H1 (cell line): ENCODE measurements at regions not wholly inside any gene's neighbourhood (a gene's known extent, or its start where the extent isn't known, plus 50 kb on each side); places are given as distances from the start of the nearest gene placed in this dataset.

Source experiments
- CTCF ChIA-PET: fragments of 300-600 bp; sonication (Branson Sonifier 250); formaldehyde crosslinking; loops from one replicate; lab custom pipeline; 2021; ENCODE audit not compliant: partially characterized antibody; lab: Charles Lee
- POLR2A ChIA-PET: fragments of 300-600 bp; sonication (Branson Sonifier 250); formaldehyde crosslinking; loops from one replicate; lab custom pipeline; 2021; ENCODE audit warnings: inconsistent platforms; ENCODE audit not compliant: partially characterized antibody; lab: Charles Lee
- DNase-seq, 2 experiments: peaks; one replicate each; pipeline versions ENCODE4 v3.0.0 to v3.0.0-alpha.2; 2010 to 2022; ENCODE audit warnings: low spot score in 2 of 2, low read depth in 1 of 2, mixed read lengths in 1 of 2
- FAIRE-seq: peaks from 2 replicates; lab custom pipeline; 2011; peaks lifted over from hg19 to GRCh38; lab: Jason Lieb, UNC
- H2AFZ ChIP-seq: 2 replicates; pipeline ENCODE4 v1.8.1; 2012; ENCODE audit warnings: low read length, inconsistent platforms
- H2AK5ac ChIP-seq: 2 replicates; pipeline ENCODE4 v1.6.1; 2013; ENCODE audit warnings: low read depth, low read length
- H2BK120ac ChIP-seq: replicated peaks from 2 replicates; pipeline ENCODE3; 2013; ENCODE audit warnings: low read depth, low read length, inconsistent platforms
- H2BK12ac ChIP-seq: 2 replicates; pipeline ENCODE4 v1.6.1; 2013; ENCODE audit warnings: low read depth, low read length
- H2BK15ac ChIP-seq: 2 replicates; pipeline ENCODE4 v1.6.1; 2013; ENCODE audit warnings: low read length
- H2BK20ac ChIP-seq: 2 replicates; pipeline ENCODE4 v1.6.1; 2013; ENCODE audit warnings: low read length
- H2BK5ac ChIP-seq: 2 replicates; pipeline ENCODE4 v1.6.1; 2013; ENCODE audit warnings: low read depth, low read length
- H3K14ac ChIP-seq: 2 replicates; pipeline ENCODE4 v1.6.1; 2013; ENCODE audit warnings: inconsistent platforms; ENCODE audit not compliant: insufficient read length
- H3K18ac ChIP-seq: 2 replicates; pipeline ENCODE4 v1.6.1; 2013; ENCODE audit warnings: low read length; ENCODE audit errors: extremely low read depth
- H3K23ac ChIP-seq: 2 replicates; pipeline ENCODE4 v1.6.1; 2013; ENCODE audit warnings: inconsistent platforms; ENCODE audit not compliant: insufficient read length
- H3K23me2 ChIP-seq: 2 replicates; pipeline ENCODE4 v1.6.1; 2013; ENCODE audit warnings: low read depth, low read length
- H3K27ac ChIP-seq: 2 replicates; pipeline ENCODE4 v1.6.1; 2011; ENCODE audit warnings: low read depth, low read length, inconsistent platforms
- H3K27me3 ChIP-seq, 4 experiments: replicated peaks in 1 of 4; 1 replicate in 1 of 4; 2 replicates in 3 of 4; pipeline versions ENCODE4 v1.6.1 to v1.8.1; 2011 to 2013; ENCODE audit warnings: low read length in 3 of 4, mild to moderate bottlenecking in 3 of 4, inconsistent platforms in 2 of 4, mixed read lengths in 2 of 4, moderate library complexity in 1 of 4; ENCODE audit not compliant: control insufficient read depth in 3 of 4, insufficient read depth in 3 of 4; ENCODE audit errors: extremely low read depth in 1 of 4
- H3K36me3 ChIP-seq, 4 experiments: 2 replicates each; pipeline versions ENCODE4 v1.6.1 to v1.8.1; 2011 to 2013; ENCODE audit warnings: mild to moderate bottlenecking in 4 of 4, low read length in 3 of 4, moderate library complexity in 2 of 4, control low read depth in 1 of 4, inconsistent platforms in 1 of 4; ENCODE audit not compliant: insufficient read depth in 4 of 4, control insufficient read depth in 2 of 4
- H3K4ac ChIP-seq: replicated peaks from 2 replicates; pipeline ENCODE3; 2013; ENCODE audit warnings: low read length, low read depth, mixed read lengths, inconsistent platforms; ENCODE audit not compliant: insufficient read length
- H3K4me1 ChIP-seq, 4 experiments: replicated peaks in 1 of 4; 1 replicate in 1 of 4; 2 replicates in 3 of 4; pipeline versions ENCODE4 v1.6.1 to v1.8.1; 2011 to 2013; ENCODE audit warnings: low read length in 3 of 4, inconsistent platforms in 2 of 4, mixed read lengths in 1 of 4; ENCODE audit not compliant: insufficient read depth in 4 of 4, control insufficient read depth in 3 of 4
- H3K4me2 ChIP-seq, 2 experiments: 2 replicates each; pipeline versions ENCODE4 v1.6.1 to v1.8.1; 2011 to 2013; ENCODE audit warnings: low read depth in 2 of 2, low read length in 2 of 2, control low read depth in 1 of 2, inconsistent platforms in 1 of 2, mild to moderate bottlenecking in 1 of 2; ENCODE audit not compliant: insufficient read depth in 1 of 2
- H3K4me3 ChIP-seq, 4 experiments: fragments of 200-600, 300-600 bp in 1 of 4; sonication (generic), shearing (Covaris generic), sonication (Bioruptor Twin) in 1 of 4; 2 replicates each; pipeline versions ENCODE4 v1.5.1 to v1.8.1; 2011 to 2016; ENCODE audit warnings: low read length in 4 of 4, low read depth in 3 of 4, control low read depth in 2 of 4, inconsistent platforms in 2 of 4, mild to moderate bottlenecking in 2 of 4, mixed read lengths in 1 of 4, moderate library complexity in 1 of 4; ENCODE audit not compliant: insufficient read depth in 2 of 4; ENCODE audit errors: extremely low read depth in 1 of 4
- H3K56ac ChIP-seq: replicated peaks from 2 replicates; pipeline ENCODE3; 2013; ENCODE audit warnings: low read depth, mild to moderate bottlenecking, mixed read lengths, low read length, inconsistent platforms; ENCODE audit not compliant: insufficient read length
- H3K79me1 ChIP-seq: 2 replicates; pipeline ENCODE4 v1.6.1; 2013; ENCODE audit warnings: low read depth, low read length, control low read depth
- H3K79me2 ChIP-seq, 2 experiments: 2 replicates each; pipeline versions ENCODE4 v1.6.1 to v1.8.1; 2012 to 2013; ENCODE audit warnings: low read length in 2 of 2, mild to moderate bottlenecking in 2 of 2, inconsistent platforms in 1 of 2; ENCODE audit not compliant: insufficient read depth in 2 of 2, control insufficient read depth in 1 of 2
- H3K9ac ChIP-seq, 4 experiments: replicated peaks in 1 of 4; 1 replicate in 1 of 4; 2 replicates in 3 of 4; pipeline versions ENCODE4 v1.6.1 to v1.8.1; 2011 to 2013; ENCODE audit warnings: low read depth in 3 of 4, low read length in 3 of 4, control low read depth in 2 of 4, mild to moderate bottlenecking in 2 of 4, moderate library complexity in 2 of 4, inconsistent platforms in 1 of 4; ENCODE audit errors: extremely low read depth in 1 of 4
- H3K9me3 ChIP-seq, 2 experiments: 2 replicates each; pipeline versions ENCODE4 v1.6.1 to v1.8.1; 2012 to 2013; ENCODE audit warnings: mild to moderate bottlenecking in 2 of 2, moderate library complexity in 2 of 2, control low read depth in 1 of 2, inconsistent platforms in 1 of 2, low read depth in 1 of 2, low read length in 1 of 2, mixed read lengths in 1 of 2; ENCODE audit not compliant: insufficient read depth in 2 of 2
- H4K20me1 ChIP-seq, 2 experiments: replicated peaks in 1 of 2; 2 replicates each; pipeline versions ENCODE3 to v1.8.1; 2011 to 2013; ENCODE audit warnings: inconsistent platforms in 2 of 2, low read length in 2 of 2, mild to moderate bottlenecking in 1 of 2; ENCODE audit not compliant: insufficient read depth in 2 of 2, control insufficient read depth in 1 of 2
- H4K5ac ChIP-seq: 2 replicates; pipeline ENCODE4 v1.6.1; 2013; ENCODE audit warnings: low read length, low read depth, mixed read lengths, inconsistent platforms; ENCODE audit not compliant: insufficient read length
- H4K8ac ChIP-seq: 2 replicates; pipeline ENCODE4 v1.8.0; 2013; ENCODE audit warnings: mild to moderate bottlenecking, moderate library complexity, low read length, inconsistent platforms; ENCODE audit not compliant: insufficient read depth; ENCODE audit errors: extremely low read depth
- H4K91ac ChIP-seq: replicated peaks from 2 replicates; pipeline ENCODE3; 2013; ENCODE audit warnings: low read length, mixed read lengths, inconsistent platforms; ENCODE audit not compliant: insufficient read length
- CEBPB ChIP-seq: IDR thresholded peaks from 2 replicates; pipeline ENCODE4 v1.6.1; 2012; ENCODE audit warnings: low read depth, low read length
- EGR1 ChIP-seq: IDR thresholded peaks from 2 replicates; pipeline ENCODE4 v1.6.1; 2011; ENCODE audit warnings: low read depth, low read length, borderline replicate concordance
- GTF2F1 ChIP-seq: IDR thresholded peaks from 2 replicates; pipeline ENCODE4 v1.6.1; 2012; ENCODE audit warnings: low read depth, low read length, improper control_type of control experiment, borderline replicate concordance
- KDM5A ChIP-seq: fragments of 200-600 bp; IDR thresholded peaks from 2 replicates; pipeline ENCODE4 v1.7.1; 2012; ENCODE audit warnings: mild to moderate bottlenecking, low read length, inconsistent platforms, mixed read lengths
- NRF1 ChIP-seq: IDR thresholded peaks from 2 replicates; pipeline ENCODE4 v1.6.1; 2011; ENCODE audit warnings: mild to moderate bottlenecking, low read depth, low read length, improper control_type of control experiment
- RNF2 ChIP-seq: fragments of 200-900, 300-1000 bp; sonication (generic); IDR thresholded peaks from 2 replicates; pipeline ENCODE4 v1.7.1; 2016; ENCODE audit warnings: borderline replicate concordance, low read depth, mild to moderate bottlenecking, antibody characterized with exemption, low read length; ENCODE audit not compliant: poor library complexity, severe bottlenecking; ENCODE audit errors: missing control alignments
- RXRA ChIP-seq: IDR thresholded peaks from 2 replicates; pipeline ENCODE4 v1.6.1; 2011; ENCODE audit warnings: low read depth, mild to moderate bottlenecking, low read length, moderate library complexity; ENCODE audit not compliant: insufficient read depth
- SIRT6 ChIP-seq: IDR thresholded peaks from one replicate; pipeline ENCODE4 v1.7.1; 2012; ENCODE audit warnings: low read length, inconsistent platforms
- SIX5 ChIP-seq: IDR thresholded peaks from 2 replicates; pipeline ENCODE4 v1.6.1; 2011; ENCODE audit warnings: mild to moderate bottlenecking, low read depth, low read length
- SP2 ChIP-seq: IDR thresholded peaks from 2 replicates; pipeline ENCODE4 v1.6.1; 2012; ENCODE audit warnings: mild to moderate bottlenecking, low read length, inconsistent platforms
- TAF1 ChIP-seq: IDR thresholded peaks from 2 replicates; pipeline ENCODE4 v1.6.1; 2011; ENCODE audit warnings: mild to moderate bottlenecking, low read depth, low read length
- YY1 ChIP-seq: IDR thresholded peaks from 2 replicates; pipeline ENCODE4 v1.6.1; 2011; ENCODE audit warnings: low read depth, mild to moderate bottlenecking, low read length
- WGBS, 2 experiments: shearing (Covaris generic) in 1 of 2; methylation state at CpG; one replicate each; pipeline versions ENCODE4 v1.1.6 to v1.1.7; 2013 to 2015; ENCODE audit warnings: low lambda C conversion rate in 2 of 2, mixed read lengths in 2 of 2, inconsistent platforms in 1 of 2, low coverage in 1 of 2, missing lambda C conversion rate in 1 of 2; ENCODE audit not compliant: insufficient replicate concordance in 2 of 2, insufficient coverage in 1 of 2, insufficient read length in 1 of 2; ENCODE audit errors: extremely low coverage in 1 of 2, missing lambda C conversion rate in 1 of 2; 5-methylcytosine and 5-hydroxymethylcytosine counted together

GRCh38 chr2:89833780-89834117 is 1142.3 kb downstream of the RPIA start:
- no peak overlapping the region for H3K56ac ChIP-seq
- no peak overlapping the region for H3K4me3 ChIP-seq
- no peak overlapping the region for H3K4ac ChIP-seq
- H3K4me2 ChIP-seq = no peak overlapping the region
- peaks cover 0 to 5% (median 0%) of the 10 kb centered on the region in 4 experiments; a peak in 1 of 8 replicates for H3K36me3 ChIP-seq
- no peaks in the 10 kb centered on the region for H3K79me1 ChIP-seq
- peaks cover 0 to 68% of the 10 kb centered on the region in 2 experiments; a peak in 3 of 4 replicates for H3K9me3 ChIP-seq
- H3K23ac ChIP-seq = no peak overlapping the region
- no peak overlapping the region for H3K27ac ChIP-seq
- DNase-seq (no peak), FAIRE-seq (no peak)
- H4K8ac ChIP-seq = no peak overlapping the region
- no peaks in the 10 kb centered on the region for H3K4me1 ChIP-seq
- POLR2A ChIA-PET = no interaction called here
- H4K5ac ChIP-seq = no peak overlapping the region
- H2BK15ac ChIP-seq = no peak overlapping the region
- no peak overlapping the region for H4K91ac ChIP-seq
- no peak overlapping the region for H2BK5ac ChIP-seq
- H2AFZ ChIP-seq = no peak overlapping the region
- no peak overlapping the region for H2BK120ac ChIP-seq
- CTCF ChIA-PET = no interaction called here
- H2BK20ac ChIP-seq = no peak overlapping the region
- no peak overlapping the region for H3K9ac ChIP-seq
- H2AK5ac ChIP-seq = no peak overlapping the region
- peaks cover 57% of the 10 kb centered on the region for H3K23me2 ChIP-seq
- H3K27me3 ChIP-seq = no peaks in the 10 kb centered on the region
- H4K20me1 ChIP-seq = peaks cover 0 to 5% of the 10 kb centered on the region in 2 experiments
- H3K79me2 ChIP-seq = no peaks in the 10 kb centered on the region
- H2BK12ac ChIP-seq = no peak overlapping the region
- TF ChIP-seq SP2 (no peak), TAF1 (no peak), SIRT6 (no peak), GTF2F1 (no peak), YY1 (no peak), EGR1 (no peak), KDM5A (no peak), CEBPB (no peak), RXRA (no peak), SIX5 (no peak), NRF1 (no peak), RNF2 (no peak)
- no peak overlapping the region for H3K18ac ChIP-seq
- whole genome bisulfite sequencing, 2 experiments = 72 to 100% methylated on average over 3 to 4 of the region's 4 CpGs
- no peak overlapping the region for H3K14ac ChIP-seq
